ENCODE measurements at regions not wholly inside any gene's neighbourhood (a gene's known extent, or its start where the extent isn't known, plus 50 kb on each side); places are given as distances from the start of the nearest gene placed in this dataset.
A peak's percentile ranks its signal among the peaks of the same experiment; 100 is the strongest.

DNA sequence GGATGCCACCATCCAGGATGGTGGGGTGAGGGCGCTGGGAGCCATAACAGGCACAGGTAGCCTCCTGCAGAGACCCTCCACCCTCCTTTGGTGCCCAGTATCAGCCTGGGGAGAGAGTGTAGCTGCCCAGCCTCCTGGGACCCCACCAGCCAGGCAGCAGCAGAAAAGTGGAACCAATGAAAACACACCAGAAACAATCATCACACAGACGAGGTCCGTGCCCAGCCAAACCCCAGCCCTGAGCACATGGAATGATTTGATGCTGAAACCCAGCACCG, 285.1 kb downstream of the PTPRU start:
- Histone ChIP-seq H4K20me1 (ENCODE audit: insufficient read depth, low read length) (no peaks in the 10 kb centered on the region), H2AFZ (ENCODE audit: low read depth, low read length) (no peak overlapping the region), H3K4me1 (ENCODE audit: insufficient read depth, low read length) (no peaks in the 10 kb centered on the region), H3K27ac (ENCODE audit: low read depth, low read length) (no peak overlapping the region), H3K9ac (ENCODE audit: low read length) (no peak overlapping the region), H3K9me3 (ENCODE audit: insufficient read depth, low read depth, low read length) (no peaks in the 10 kb centered on the region), H3K36me3 (ENCODE audit: insufficient read depth, low read length) (no peaks in the 10 kb centered on the region), H3K27me3 (ENCODE audit: insufficient read depth, low read length) (no peaks in the 10 kb centered on the region), H3K79me2 (ENCODE audit: insufficient read depth, low read length) (no peaks in the 10 kb centered on the region), H3K4me2 (ENCODE audit: low read length) (no peak overlapping the region), H3K4me3 (ENCODE audit: insufficient read depth, low read depth, low read length) (no peak overlapping the region)
- H3K36me3 Mint-ChIP-seq (ENCODE audit: low read depth, unreplicated experiment) = no peaks in the 10 kb centered on the region
- H3K4me3 Mint-ChIP-seq (ENCODE audit: unreplicated experiment) = no peak overlapping the region
- FAIRE-seq = no peak
- no peak for DNase-seq (ENCODE audit: low read depth)
- peaks cover 3% of the 10 kb centered on the region for H3K9me3 Mint-ChIP-seq (ENCODE audit: unreplicated experiment)
- H3K4me1 Mint-ChIP-seq (ENCODE audit: low read depth, unreplicated experiment) = no peaks in the 10 kb centered on the region
- H3K27ac Mint-ChIP-seq (ENCODE audit: unreplicated experiment) = no peak overlapping the region
- peaks cover 57% of the 10 kb centered on the region for H3K27me3 Mint-ChIP-seq (ENCODE audit: low read depth, unreplicated experiment)
- TF ChIP-seq CTCF (IDR thresholded peaks at IDR 0.05; ENCODE audit: insufficient read depth, low read depth, low read length) (no peak), EZH2 (IDR thresholded peaks at IDR 0.05; ENCODE audit: insufficient read depth, low read length) (no peak)

- FAIRE-seq (no peak), DNase-seq (ENCODE audit: low read depth) (peak; percentile 1)
- Mint-ChIP-seq H3K4me3 (ENCODE audit: unreplicated experiment) (no peak overlapping the region), H3K27me3 (ENCODE audit: low read depth, unreplicated experiment) (peaks cover 58% of the 10 kb centered on the region), H3K36me3 (ENCODE audit: low read depth, unreplicated experiment) (no peaks in the 10 kb centered on the region), H3K27ac (ENCODE audit: unreplicated experiment) (no peak overlapping the region), H3K4me1 (ENCODE audit: low read depth, unreplicated experiment) (no peaks in the 10 kb centered on the region), H3K9me3 (ENCODE audit: unreplicated experiment) (peaks cover 3% of the 10 kb centered on the region)
- Histone ChIP-seq H3K27ac (ENCODE audit: low read depth, low read length) (no peak overlapping the region), H4K20me1 (ENCODE audit: insufficient read depth, low read length) (no peaks in the 10 kb centered on the region), H3K4me2 (ENCODE audit: low read length) (no peak overlapping the region), H3K4me3 (ENCODE audit: insufficient read depth, low read depth, low read length) (no peak overlapping the region), H2AFZ (ENCODE audit: low read depth, low read length) (no peak overlapping the region), H3K9me3 (ENCODE audit: insufficient read depth, low read depth, low read length) (no peaks in the 10 kb centered on the region), H3K27me3 (ENCODE audit: insufficient read depth, low read length) (no peaks in the 10 kb centered on the region), H3K9ac (ENCODE audit: low read length) (no peak overlapping the region), H3K79me2 (ENCODE audit: insufficient read depth, low read length) (no peaks in the 10 kb centered on the region), H3K4me1 (ENCODE audit: insufficient read depth, low read length) (no peaks in the 10 kb centered on the region), H3K36me3 (ENCODE audit: insufficient read depth, low read length) (no peaks in the 10 kb centered on the region)
- TF ChIP-seq EZH2 (IDR thresholded peaks at IDR 0.05; ENCODE audit: insufficient read depth, low read length) (no peak), CTCF (IDR thresholded peaks at IDR 0.05; ENCODE audit: insufficient read depth, low read depth, low read length) (no peak)
These were observed 284.5 kb downstream of the PTPRU start for GRCh38 chr1:29520571-29521437.

- Histone ChIP-seq H3K4me2 (ENCODE audit: low read length) (no peak overlapping the region), H3K27me3 (ENCODE audit: insufficient read depth, low read length) (no peaks in the 10 kb centered on the region), H3K36me3 (ENCODE audit: insufficient read depth, low read length) (no peaks in the 10 kb centered on the region), H2AFZ (ENCODE audit: low read depth, low read length) (no peak overlapping the region), H3K9ac (ENCODE audit: low read length) (no peak overlapping the region), H3K4me3 (ENCODE audit: insufficient read depth, low read depth, low read length) (no peak overlapping the region), H3K27ac (ENCODE audit: low read depth, low read length) (no peak overlapping the region), H3K4me1 (ENCODE audit: insufficient read depth, low read length) (no peaks in the 10 kb centered on the region), H3K9me3 (ENCODE audit: insufficient read depth, low read depth, low read length) (no peaks in the 10 kb centered on the region), H3K79me2 (ENCODE audit: insufficient read depth, low read length) (no peaks in the 10 kb centered on the region), H4K20me1 (ENCODE audit: insufficient read depth, low read length) (no peaks in the 10 kb centered on the region)
- peaks cover 3% of the 10 kb centered on the region for H3K9me3 Mint-ChIP-seq (ENCODE audit: unreplicated experiment)
- H3K36me3 Mint-ChIP-seq (ENCODE audit: low read depth, unreplicated experiment) = no peaks in the 10 kb centered on the region
- H3K4me3 Mint-ChIP-seq (ENCODE audit: unreplicated experiment) = no peak overlapping the region
- no peaks in the 10 kb centered on the region for H3K4me1 Mint-ChIP-seq (ENCODE audit: low read depth, unreplicated experiment)
- no peak overlapping the region for H3K27ac Mint-ChIP-seq (ENCODE audit: unreplicated experiment)
- peaks cover 63% of the 10 kb centered on the region for H3K27me3 Mint-ChIP-seq (ENCODE audit: low read depth, unreplicated experiment)
- FAIRE-seq (no peak), DNase-seq (ENCODE audit: low read depth) (peak; percentile 7)
- no peak for TF ChIP-seq CTCF (IDR thresholded peaks at IDR 0.05; ENCODE audit: insufficient read depth, low read depth, low read length)
- no peak for TF ChIP-seq EZH2 (IDR thresholded peaks at IDR 0.05; ENCODE audit: insufficient read depth, low read length)
These were observed 283.4 kb downstream of the PTPRU start for GRCh38 chr1:29519788-29520110.
